OCI-LY3 (cell line): ENCODE measurements at regions not wholly inside any gene's neighbourhood (a gene's known extent, or its start where the extent isn't known, plus 50 kb on each side); places are given as distances from the start of the nearest gene placed in this dataset.
"Not testable (repeated sequence)": the region's sequence is repeated elsewhere in the genome, so short reads cannot be mapped to it uniquely, and the experiment has no call there.

ENCODE experiments used
- CTCF ChIP-seq: fragments of 200-600, 300-600 bp; sonication (generic); IDR thresholded peaks from 2 replicates; pipeline ENCODE4 v1.5.1; 2014; ENCODE audit warnings: antibody characterized with exemption, low read length, low read depth
- EZH2phosphoT487 ChIP-seq: fragments of 200-600 bp; shearing (Covaris generic); IDR thresholded peaks from 2 replicates; pipeline ENCODE4 v1.6.1; 2018; ENCODE audit warnings: antibody characterized with exemption, mixed run types, low read depth

- not testable (repeated sequence) for TF ChIP-seq CTCF, EZH2phosphoT487
These were observed 83.0 kb upstream of the CDCA7L start for GRCh38 chr7:22028656-22029055.
